ENCODE measurements at regions not wholly inside any gene's neighbourhood (a gene's known extent, or its start where the extent isn't known, plus 50 kb on each side); places are given as distances from the start of the nearest gene placed in this dataset.

- TF ChIP-seq ZNF175 (CRISPR knock-in tag; IDR thresholded peaks at IDR 0.05; ENCODE audit: low read depth): no peak
- TF ChIP-seq, protein P1, sequence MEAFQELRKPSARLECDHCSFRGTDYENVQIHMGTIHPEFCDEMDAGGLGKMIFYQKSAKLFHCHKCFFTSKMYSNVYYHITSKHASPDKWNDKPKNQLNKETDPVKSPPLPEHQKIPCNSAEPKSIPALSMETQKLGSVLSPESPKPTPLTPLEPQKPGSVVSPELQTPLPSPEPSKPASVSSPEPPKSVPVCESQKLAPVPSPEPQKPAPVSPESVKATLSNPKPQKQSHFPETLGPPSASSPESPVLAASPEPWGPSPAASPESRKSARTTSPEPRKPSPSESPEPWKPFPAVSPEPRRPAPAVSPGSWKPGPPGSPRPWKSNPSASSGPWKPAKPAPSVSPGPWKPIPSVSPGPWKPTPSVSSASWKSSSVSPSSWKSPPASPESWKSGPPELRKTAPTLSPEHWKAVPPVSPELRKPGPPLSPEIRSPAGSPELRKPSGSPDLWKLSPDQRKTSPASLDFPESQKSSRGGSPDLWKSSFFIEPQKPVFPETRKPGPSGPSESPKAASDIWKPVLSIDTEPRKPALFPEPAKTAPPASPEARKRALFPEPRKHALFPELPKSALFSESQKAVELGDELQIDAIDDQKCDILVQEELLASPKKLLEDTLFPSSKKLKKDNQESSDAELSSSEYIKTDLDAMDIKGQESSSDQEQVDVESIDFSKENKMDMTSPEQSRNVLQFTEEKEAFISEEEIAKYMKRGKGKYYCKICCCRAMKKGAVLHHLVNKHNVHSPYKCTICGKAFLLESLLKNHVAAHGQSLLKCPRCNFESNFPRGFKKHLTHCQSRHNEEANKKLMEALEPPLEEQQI (IDR thresholded peaks at IDR 0.05): no peak
- TF ChIP-seq ZNF224 (CRISPR knock-in tag; IDR thresholded peaks at IDR 0.05): no peak
Measured at GRCh38 chr11:134624166-134624920, 212.3 kb upstream of the B3GAT1 start (continued).

DNA sequence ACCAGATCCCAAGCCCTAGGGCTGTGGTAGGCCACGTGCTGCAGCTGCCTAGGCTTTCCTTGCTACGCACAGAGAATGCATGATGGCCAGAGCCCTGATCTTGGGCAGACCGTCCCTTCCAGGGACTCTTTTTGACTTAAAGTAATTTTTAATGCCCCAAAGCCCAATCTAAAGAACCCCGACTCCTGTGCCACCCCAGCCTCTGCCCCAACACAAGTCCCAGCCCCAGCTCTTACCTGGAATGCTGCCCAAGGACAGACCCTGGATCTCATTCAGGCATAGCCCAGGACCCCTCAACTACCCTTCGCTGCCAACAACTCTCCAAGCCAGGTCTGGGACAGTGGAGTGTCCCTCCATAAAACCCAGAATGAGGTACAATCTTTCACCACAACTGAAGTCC is 211.7 kb upstream of the B3GAT1 start:
- Histone ChIP-seq H3K27me3 (ENCODE audit: control insufficient read depth in 2 of 2, insufficient read depth in 2 of 2, low read length in 2 of 2) (peaks cover 8 to 14% of the 10 kb centered on the region in 2 experiments; a peak in 2 of 5 replicates), H3K9ac (ENCODE audit: insufficient read depth in 1 of 2, low read depth in 2 of 2, low read length in 2 of 2) (no peak overlapping the region), H3K4me1 (replicated peaks in 1 of 2; ENCODE audit: control insufficient read depth in 2 of 2, insufficient read depth in 2 of 2, low read length in 2 of 2) (no peaks in the 10 kb centered on the region), H3K27ac (ENCODE audit: extremely low read depth, low read depth, low read length) (no peak overlapping the region), H3K79me2 (ENCODE audit: control insufficient read depth, insufficient read depth, low read length) (no peaks in the 10 kb centered on the region), H3K36me3 (ENCODE audit: control insufficient read depth, insufficient read depth, low read length) (no peaks in the 10 kb centered on the region), H3K9me1 (ENCODE audit: control insufficient read depth, insufficient read depth, low read length) (no peaks in the 10 kb centered on the region), H4K20me1 (replicated peaks; ENCODE audit: control insufficient read depth, insufficient read depth, low read length) (no peaks in the 10 kb centered on the region), H3K4me3 (no peak overlapping the region), H3K4me2 (ENCODE audit: insufficient read depth, low read length) (no peak overlapping the region), H3K9me3 (replicated peaks; ENCODE audit: control insufficient read depth, insufficient read depth, low read depth, low read length) (no peaks in the 10 kb centered on the region), H2AFZ (ENCODE audit: low read depth, low read length) (no peak overlapping the region)
- FAIRE-seq (no peak), DNase-seq (ENCODE audit: extremely low read depth in 1 of 4, low spot score in 3 of 4) (no peak), ATAC-seq (no peak)
- 0% methylated on average over 5 of the region's 5 CpGs for WGBS (ENCODE audit: insufficient coverage, low coverage, missing lambda C conversion rate)
- POLR2A ChIA-PET: no interaction called here
- CTCF ChIA-PET (ENCODE audit: low intra/inter-chr PET ratio): no interaction called here
- in situ Hi-C loops (cut with MboI): no loop called here
- intact Hi-C loops (cut with micrococcal nuclease): no loop called here
- BruUV-seq (replicated peaks): no TSS peak
- TF ChIP-seq, protein P2, sequence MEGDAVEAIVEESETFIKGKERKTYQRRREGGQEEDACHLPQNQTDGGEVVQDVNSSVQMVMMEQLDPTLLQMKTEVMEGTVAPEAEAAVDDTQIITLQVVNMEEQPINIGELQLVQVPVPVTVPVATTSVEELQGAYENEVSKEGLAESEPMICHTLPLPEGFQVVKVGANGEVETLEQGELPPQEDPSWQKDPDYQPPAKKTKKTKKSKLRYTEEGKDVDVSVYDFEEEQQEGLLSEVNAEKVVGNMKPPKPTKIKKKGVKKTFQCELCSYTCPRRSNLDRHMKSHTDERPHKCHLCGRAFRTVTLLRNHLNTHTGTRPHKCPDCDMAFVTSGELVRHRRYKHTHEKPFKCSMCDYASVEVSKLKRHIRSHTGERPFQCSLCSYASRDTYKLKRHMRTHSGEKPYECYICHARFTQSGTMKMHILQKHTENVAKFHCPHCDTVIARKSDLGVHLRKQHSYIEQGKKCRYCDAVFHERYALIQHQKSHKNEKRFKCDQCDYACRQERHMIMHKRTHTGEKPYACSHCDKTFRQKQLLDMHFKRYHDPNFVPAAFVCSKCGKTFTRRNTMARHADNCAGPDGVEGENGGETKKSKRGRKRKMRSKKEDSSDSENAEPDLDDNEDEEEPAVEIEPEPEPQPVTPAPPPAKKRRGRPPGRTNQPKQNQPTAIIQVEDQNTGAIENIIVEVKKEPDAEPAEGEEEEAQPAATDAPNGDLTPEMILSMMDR (IDR thresholded peaks at IDR 0.05 in 2 of 3, conservative IDR thresholded peaks at IDR 0.05 in 1 of 3; ENCODE audit: insufficient read depth in 2 of 3, low read depth in 1 of 3, low read length in 3 of 3): no peak
- TF ChIP-seq ZNF12 (CRISPR knock-in tag; IDR thresholded peaks at IDR 0.05) (no peak), ZNF518B (CRISPR knock-in tag; IDR thresholded peaks at IDR 0.05) (no peak), ZNF76 (CRISPR knock-in tag; IDR thresholded peaks at IDR 0.05; ENCODE audit: borderline replicate concordance) (no peak), MECOM (CRISPR knock-in tag; IDR thresholded peaks at IDR 0.05) (no peak), TEAD1 (CRISPR knock-in tag; IDR thresholded peaks at IDR 0.05) (no peak), LARP7 (IDR thresholded peaks at IDR 0.05) (no peak), ZNF146 (CRISPR knock-in tag; IDR thresholded peaks at IDR 0.05; ENCODE audit: unreplicated experiment) (no peak), ZNF316 (IDR thresholded peaks at IDR 0.05) (no peak)
